Heart right ventricle (tissue), 16 donors: ENCODE measurements at regions not wholly inside any gene's neighbourhood (a gene's known extent, or its start where the extent isn't known, plus 50 kb on each side); places are given as distances from the start of the nearest gene placed in this dataset.

Source experiments
- ATAC-seq, 8 donors: fragments of 200-7000 bp; cut with Tn5 transposase; one replicate each; pipeline ENCODE4 v1.9.1; 2020; ENCODE audit warnings: mild to moderate bottlenecking in 8 of 8, moderate library complexity in 8 of 8, moderate number of reproducible peaks in 1 of 8
- DNase-seq, 2 donors: peaks; one replicate each; pipeline ENCODE4 v3.0.0-alpha.2; 2020
- H3K27ac ChIP-seq, 10 donors: fragments of 200-600 bp; sonication (generic) in 2 of 10; one replicate each; pipeline versions ENCODE4 v1.5.0 to v1.8.0; 2020 to 2022; ENCODE audit warnings: mild to moderate bottlenecking in 3 of 10
- H3K27me3 ChIP-seq, 7 donors: fragments of 200-600 bp; one replicate each; pipeline ENCODE4 v1.8.0; 2021 to 2022; ENCODE audit warnings: mild to moderate bottlenecking in 2 of 7
- H3K36me3 ChIP-seq, 9 donors: fragments of 200-600 bp; sonication (generic) in 1 of 9; one replicate each; pipeline versions ENCODE4 v1.5.0 to v1.8.0; 2020 to 2022; ENCODE audit warnings: mild to moderate bottlenecking in 2 of 9
- H3K4me1 ChIP-seq, 9 donors: fragments of 200-600 bp; sonication (generic) in 1 of 9; one replicate each; pipeline versions ENCODE4 v1.5.0 to v1.8.0; 2020 to 2022; ENCODE audit warnings: mild to moderate bottlenecking in 4 of 9
- H3K4me3 ChIP-seq, 10 donors: fragments of 200-600 bp; sonication (generic) in 2 of 10; one replicate each; pipeline versions ENCODE4 v1.5.0 to v1.8.0; 2020 to 2022; ENCODE audit warnings: mild to moderate bottlenecking in 7 of 10, moderate library complexity in 2 of 10
- H3K9me3 ChIP-seq, 11 donors: fragments of 200-600 bp in 10 of 11; sonication (generic) in 2 of 11; one replicate each; pipeline versions ENCODE4 v1.5.0 to v1.8.0; 2013 to 2022; ENCODE audit warnings: mild to moderate bottlenecking in 2 of 11, control low read depth in 1 of 11, moderate library complexity in 1 of 11
- WGBS, 2 donors: extraction: QIAGEN DNeasy Blood & Tissue Kit; methylation state at CpG; one replicate each; pipeline ENCODE4 v1.1.7; 2013; ENCODE audit warnings: inconsistent platforms in 1 of 2; 5-methylcytosine and 5-hydroxymethylcytosine counted together
- intact Hi-C, 10 donors: fragments of 100-400 bp; cut with DNase I; formaldehyde crosslinking; loops; one replicate each; pipeline versions ENCODE4 v1.11.1 to v1.14.2; 2022
- TF ChIP-seq, protein P1 (sequence below), 9 donors: fragments of 200-600 bp; sonication (generic) in 2 of 9; IDR thresholded peaks; one replicate each; pipeline versions ENCODE4 v1.5.0 to v1.8.0; 2021 to 2022; ENCODE audit warnings: antibody characterized with exemption in 9 of 9, mild to moderate bottlenecking in 5 of 9, moderate library complexity in 1 of 9
- donor health status: Arrhythmogenic right ventricular cardiomyopathy.
- donor health status: ischemic (EF 13 %, LVEDD 7.1; RV severe dilation, severe dysfunction).
- donor health status: healthy with polysubstance abuse.
- donor health status: DM: no; HTN: yes; CAD: no.
- donor health status: DM: no; HTN: no; CAD: no.
- donor health status: ischemic (EF 25% LVEDD 6.9; RV normal size, moderate dysfunction).
- donor health status: ischemic (EF 25% LVEDD 5.7; RV mildly dilated, moderate dysfunction).
- donor health status: healthy.
- donor health status: DM: yes; HTN: yes; CAD: no.
- donor health status: Ischemic cardiomyopathy.
- donor health status: ischemic (EF 35%, LVEDD 5.7; RV mildly dilated, moderate dysfunction).
- donor health status: nonischemic (EF 11% LVEDD 7.7; RV severe dilation, severe dysfunction).
- donor health status: DM: yes; HTN: yes; CAD: no.
- donor health status: PGD.
- donor health status: ischemic (EF 29% LVEDD 5.4; RV normal size, mild dysfunction).
- donor health status: nonischemic (EF 23%, LVEDD 6.1; RV moderate dilation, normal function).

DNA sequence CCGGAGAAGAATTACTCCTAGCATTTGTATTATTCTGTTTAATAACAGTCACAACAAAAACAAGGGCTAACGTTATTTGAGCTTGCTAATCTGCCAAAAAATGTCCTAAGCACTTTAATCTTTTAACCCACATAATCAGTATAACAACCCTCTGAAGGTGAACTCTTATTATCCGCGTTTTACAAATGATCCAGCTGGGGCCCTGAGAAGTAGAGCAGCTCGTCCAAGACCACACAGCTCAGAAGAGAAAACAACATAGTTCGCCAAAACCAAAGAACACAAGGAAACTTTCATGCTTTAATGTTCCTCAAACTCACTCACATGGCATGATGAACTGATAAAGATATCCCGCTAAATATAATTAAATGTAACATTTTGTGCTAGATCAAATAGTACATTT lies 159.7 kb upstream of the ZNF236 start:
- TF ChIP-seq, protein P1, sequence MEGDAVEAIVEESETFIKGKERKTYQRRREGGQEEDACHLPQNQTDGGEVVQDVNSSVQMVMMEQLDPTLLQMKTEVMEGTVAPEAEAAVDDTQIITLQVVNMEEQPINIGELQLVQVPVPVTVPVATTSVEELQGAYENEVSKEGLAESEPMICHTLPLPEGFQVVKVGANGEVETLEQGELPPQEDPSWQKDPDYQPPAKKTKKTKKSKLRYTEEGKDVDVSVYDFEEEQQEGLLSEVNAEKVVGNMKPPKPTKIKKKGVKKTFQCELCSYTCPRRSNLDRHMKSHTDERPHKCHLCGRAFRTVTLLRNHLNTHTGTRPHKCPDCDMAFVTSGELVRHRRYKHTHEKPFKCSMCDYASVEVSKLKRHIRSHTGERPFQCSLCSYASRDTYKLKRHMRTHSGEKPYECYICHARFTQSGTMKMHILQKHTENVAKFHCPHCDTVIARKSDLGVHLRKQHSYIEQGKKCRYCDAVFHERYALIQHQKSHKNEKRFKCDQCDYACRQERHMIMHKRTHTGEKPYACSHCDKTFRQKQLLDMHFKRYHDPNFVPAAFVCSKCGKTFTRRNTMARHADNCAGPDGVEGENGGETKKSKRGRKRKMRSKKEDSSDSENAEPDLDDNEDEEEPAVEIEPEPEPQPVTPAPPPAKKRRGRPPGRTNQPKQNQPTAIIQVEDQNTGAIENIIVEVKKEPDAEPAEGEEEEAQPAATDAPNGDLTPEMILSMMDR (IDR thresholded peaks at IDR 0.05) = no peak
- H3K27me3 ChIP-seq = peaks cover 0 to 29% (median 7%) of the 10 kb centered on the region in 7 donors
- DNase-seq (no peak), ATAC-seq (no peak)
- no peak overlapping the region for H3K4me3 ChIP-seq
- no peaks in the 10 kb centered on the region for H3K4me1 ChIP-seq
- no peak overlapping the region for H3K27ac ChIP-seq
- no peaks in the 10 kb centered on the region for H3K36me3 ChIP-seq
- 50 to 58% methylated on average over 7 of the region's 7 CpGs for WGBS, 2 donors
- no peaks in the 10 kb centered on the region for H3K9me3 ChIP-seq
- intact Hi-C loops = no loop called here

GRCh38 chr18:76660571-76661192 lies 161.7 kb upstream of the ZNF236 start:
- TF ChIP-seq, protein P1 (IDR thresholded peaks at IDR 0.05) = no peak
- Histone ChIP-seq H3K27me3 (peaks cover 0 to 38% (median 26%) of the 10 kb centered on the region in 7 donors), H3K4me3 (no peak overlapping the region), H3K4me1 (no peaks in the 10 kb centered on the region), H3K27ac (no peak overlapping the region), H3K9me3 (no peaks in the 10 kb centered on the region), H3K36me3 (no peaks in the 10 kb centered on the region)
- no peak for DNase-seq
- WGBS, 2 donors = 83 to 86% methylated on average over 9 of the region's 9 CpGs
- intact Hi-C loops = no loop called here
- no peak for ATAC-seq

DNA sequence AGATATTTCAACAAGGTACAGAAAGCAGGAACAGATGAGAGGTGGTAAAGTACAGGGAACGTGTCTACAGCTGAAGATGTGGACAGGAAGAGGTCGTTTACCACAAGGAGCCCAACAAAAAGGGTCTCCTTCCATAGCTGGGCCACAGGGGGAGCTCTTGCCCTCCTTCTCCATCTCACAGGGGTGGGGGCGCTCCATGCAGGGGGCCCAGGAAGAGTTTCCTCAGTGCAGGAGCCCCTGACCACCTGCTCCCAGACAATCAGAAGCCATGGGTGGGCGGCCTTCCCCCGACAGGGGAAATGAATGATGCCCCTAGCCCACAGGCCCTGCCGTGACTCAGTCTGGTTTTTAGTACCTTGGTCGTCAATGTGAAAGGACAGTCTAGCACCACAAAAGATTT lies 163.6 kb upstream of the ZNF516 start:
- 45 to 46% methylated on average over 7 of the region's 7 CpGs for WGBS, 2 donors
- no peak for ATAC-seq
- H3K27me3 ChIP-seq = peaks cover 0 to 58% (median 43%) of the 10 kb centered on the region in 7 donors
- no peaks in the 10 kb centered on the region for H3K4me1 ChIP-seq
- TF ChIP-seq, protein P1 (IDR thresholded peaks at IDR 0.05) = peak in 4 of 9 donors; percentile 10 to 31 (median 18)
- H3K4me3 ChIP-seq = no peak overlapping the region
- no peaks in the 10 kb centered on the region for H3K36me3 ChIP-seq
- H3K9me3 ChIP-seq = no peaks in the 10 kb centered on the region
- intact Hi-C loops = no loop called here
- DNase-seq = no peak
- H3K27ac ChIP-seq = no peak overlapping the region

GRCh38 chr18:76657911-76658470 lies 162.9 kb upstream of the ZNF516 start:
- Histone ChIP-seq H3K9me3 (no peaks in the 10 kb centered on the region), H3K4me3 (no peak overlapping the region), H3K36me3 (no peaks in the 10 kb centered on the region), H3K4me1 (no peaks in the 10 kb centered on the region), H3K27ac (no peak overlapping the region), H3K27me3 (peaks cover 0 to 61% (median 46%) of the 10 kb centered on the region in 7 donors)
- WGBS, 2 donors = 62 to 66% methylated on average over 9 of the region's 9 CpGs
- DNase-seq (no peak), ATAC-seq (no peak)
- intact Hi-C loops = no loop called here
- TF ChIP-seq, protein P1 (IDR thresholded peaks at IDR 0.05) = no peak
